ENCODE measurements at regions not wholly inside any gene's neighbourhood (a gene's known extent, or its start where the extent isn't known, plus 50 kb on each side); places are given as distances from the start of the nearest gene placed in this dataset.

GRCh38 chr9:13878241-13878711, 435.7 kb downstream of the NFIB start:
- H3K36me3 ChIP-seq (ENCODE audit: control insufficient read depth, insufficient read depth, low read length), result no peaks in the 10 kb centered on the region
- TF ChIP-seq CTCF (IDR thresholded peaks at IDR 0.05; ENCODE audit: insufficient read depth, low read length, poor library complexity, severe bottlenecking), result no peak
- DNase-seq (ENCODE audit: low read depth), result no peak
- no peaks in the 10 kb centered on the region for H3K27me3 ChIP-seq (ENCODE audit: control insufficient read depth, insufficient read depth, low read length)
- no peak overlapping the region for H3K4me3 ChIP-seq (ENCODE audit: low read depth, low read length)

GRCh38 chr9:13876741-13877140, 437.2 kb downstream of the NFIB start:
- Histone ChIP-seq H3K27me3 (ENCODE audit: control insufficient read depth, insufficient read depth, low read length) (no peaks in the 10 kb centered on the region), H3K36me3 (ENCODE audit: control insufficient read depth, insufficient read depth, low read length) (no peaks in the 10 kb centered on the region), H3K4me3 (ENCODE audit: low read depth, low read length) (no peak overlapping the region)
- DNase-seq (ENCODE audit: low read depth), result no peak
- no peak for TF ChIP-seq CTCF (IDR thresholded peaks at IDR 0.05; ENCODE audit: insufficient read depth, low read length, poor library complexity, severe bottlenecking)

- no peak for DNase-seq (ENCODE audit: low read depth)
- no peak for TF ChIP-seq CTCF (IDR thresholded peaks at IDR 0.05; ENCODE audit: insufficient read depth, low read length, poor library complexity, severe bottlenecking)
- no peaks in the 10 kb centered on the region for H3K36me3 ChIP-seq (ENCODE audit: control insufficient read depth, insufficient read depth, low read length)
- H3K4me3 ChIP-seq (ENCODE audit: low read depth, low read length), result no peak overlapping the region
- no peaks in the 10 kb centered on the region for H3K27me3 ChIP-seq (ENCODE audit: control insufficient read depth, insufficient read depth, low read length)
These were observed 440.7 kb downstream of the NFIB start for GRCh38 chr9:13873203-13873602.

GRCh38 chr9:13868336-13868735, 445.6 kb downstream of the NFIB start:
- Histone ChIP-seq H3K27me3 (ENCODE audit: control insufficient read depth, insufficient read depth, low read length) (no peaks in the 10 kb centered on the region), H3K36me3 (ENCODE audit: control insufficient read depth, insufficient read depth, low read length) (no peaks in the 10 kb centered on the region), H3K4me3 (ENCODE audit: low read depth, low read length) (no peak overlapping the region)
- no peak for DNase-seq (ENCODE audit: low read depth)
- no peak for TF ChIP-seq CTCF (IDR thresholded peaks at IDR 0.05; ENCODE audit: insufficient read depth, low read length, poor library complexity, severe bottlenecking)

- no peak for DNase-seq (ENCODE audit: low read depth)
These were observed 448.1 kb downstream of the NFIB start for GRCh38 chr9:13865869-13866268.

More at GRCh38 chr9:13865869-13866268, 448.1 kb downstream of the NFIB start:
- H3K36me3 ChIP-seq (ENCODE audit: control insufficient read depth, insufficient read depth, low read length), result no peaks in the 10 kb centered on the region
- no peak for TF ChIP-seq CTCF (IDR thresholded peaks at IDR 0.05; ENCODE audit: insufficient read depth, low read length, poor library complexity, severe bottlenecking)
- H3K4me3 ChIP-seq (ENCODE audit: low read depth, low read length), result no peak overlapping the region
- no peaks in the 10 kb centered on the region for H3K27me3 ChIP-seq (ENCODE audit: control insufficient read depth, insufficient read depth, low read length)

Measured in kidney epithelial cell (primary cell).